Heart right ventricle (tissue), 16 donors: ENCODE measurements at regions not wholly inside any gene's neighbourhood (a gene's known extent, or its start where the extent isn't known, plus 50 kb on each side); places are given as distances from the start of the nearest gene placed in this dataset.

Experiments used
- ATAC-seq, 8 donors: fragments of 200-7000 bp; cut with Tn5 transposase; one replicate each; pipeline ENCODE4 v1.9.1; 2020; ENCODE audit warnings: mild to moderate bottlenecking in 8 of 8, moderate library complexity in 8 of 8, moderate number of reproducible peaks in 1 of 8
- DNase-seq, 2 donors: peaks; one replicate each; pipeline ENCODE4 v3.0.0-alpha.2; 2020
- H3K27ac ChIP-seq, 10 donors: fragments of 200-600 bp; sonication (generic) in 2 of 10; one replicate each; pipeline versions ENCODE4 v1.5.0 to v1.8.0; 2020 to 2022; ENCODE audit warnings: mild to moderate bottlenecking in 3 of 10
- H3K27me3 ChIP-seq, 7 donors: fragments of 200-600 bp; one replicate each; pipeline ENCODE4 v1.8.0; 2021 to 2022; ENCODE audit warnings: mild to moderate bottlenecking in 2 of 7
- H3K36me3 ChIP-seq, 9 donors: fragments of 200-600 bp; sonication (generic) in 1 of 9; one replicate each; pipeline versions ENCODE4 v1.5.0 to v1.8.0; 2020 to 2022; ENCODE audit warnings: mild to moderate bottlenecking in 2 of 9
- H3K4me1 ChIP-seq, 9 donors: fragments of 200-600 bp; sonication (generic) in 1 of 9; one replicate each; pipeline versions ENCODE4 v1.5.0 to v1.8.0; 2020 to 2022; ENCODE audit warnings: mild to moderate bottlenecking in 4 of 9
- H3K4me3 ChIP-seq, 10 donors: fragments of 200-600 bp; sonication (generic) in 2 of 10; one replicate each; pipeline versions ENCODE4 v1.5.0 to v1.8.0; 2020 to 2022; ENCODE audit warnings: mild to moderate bottlenecking in 7 of 10, moderate library complexity in 2 of 10
- H3K9me3 ChIP-seq, 11 donors: fragments of 200-600 bp in 10 of 11; sonication (generic) in 2 of 11; one replicate each; pipeline versions ENCODE4 v1.5.0 to v1.8.0; 2013 to 2022; ENCODE audit warnings: mild to moderate bottlenecking in 2 of 11, control low read depth in 1 of 11, moderate library complexity in 1 of 11
- WGBS, 2 donors: extraction: QIAGEN DNeasy Blood & Tissue Kit; methylation state at CpG; one replicate each; pipeline ENCODE4 v1.1.7; 2013; ENCODE audit warnings: inconsistent platforms in 1 of 2; 5-methylcytosine and 5-hydroxymethylcytosine counted together
- intact Hi-C, 10 donors: fragments of 100-400 bp; cut with DNase I; formaldehyde crosslinking; loops; one replicate each; pipeline versions ENCODE4 v1.11.1 to v1.14.2; 2022
- TF ChIP-seq, protein P1 (sequence below), 9 donors: fragments of 200-600 bp; sonication (generic) in 2 of 9; IDR thresholded peaks; one replicate each; pipeline versions ENCODE4 v1.5.0 to v1.8.0; 2021 to 2022; ENCODE audit warnings: antibody characterized with exemption in 9 of 9, mild to moderate bottlenecking in 5 of 9, moderate library complexity in 1 of 9
- donor health status: Arrhythmogenic right ventricular cardiomyopathy.
- donor health status: ischemic (EF 13 %, LVEDD 7.1; RV severe dilation, severe dysfunction).
- donor health status: healthy with polysubstance abuse.
- donor health status: DM: no; HTN: yes; CAD: no.
- donor health status: DM: no; HTN: no; CAD: no.
- donor health status: ischemic (EF 25% LVEDD 6.9; RV normal size, moderate dysfunction).
- donor health status: ischemic (EF 25% LVEDD 5.7; RV mildly dilated, moderate dysfunction).
- donor health status: healthy.
- donor health status: DM: yes; HTN: yes; CAD: no.
- donor health status: Ischemic cardiomyopathy.
- donor health status: ischemic (EF 35%, LVEDD 5.7; RV mildly dilated, moderate dysfunction).
- donor health status: nonischemic (EF 11% LVEDD 7.7; RV severe dilation, severe dysfunction).
- donor health status: DM: yes; HTN: yes; CAD: no.
- donor health status: PGD.
- donor health status: ischemic (EF 29% LVEDD 5.4; RV normal size, mild dysfunction).
- donor health status: nonischemic (EF 23%, LVEDD 6.1; RV moderate dilation, normal function).

DNA sequence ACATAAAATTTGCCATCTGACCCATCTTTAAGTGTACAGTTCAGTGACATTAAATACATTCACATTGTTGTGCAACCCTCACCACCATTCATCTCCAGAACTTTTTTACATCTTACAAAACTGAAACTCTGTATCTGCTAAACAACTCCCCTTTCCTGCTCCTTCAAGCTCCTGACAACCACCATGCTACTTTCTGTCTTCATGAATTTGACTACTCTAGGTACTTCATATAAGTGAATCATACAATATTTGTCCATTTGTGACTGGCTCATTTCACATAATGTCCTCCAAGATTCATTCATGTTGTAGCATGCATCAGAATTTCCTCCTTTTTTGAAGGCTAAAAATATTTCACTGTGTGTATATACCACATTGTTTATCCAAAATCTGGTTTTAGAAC is 86.9 kb upstream of the SMLR1 start:
- no peak overlapping the region for H3K27ac ChIP-seq
- intact Hi-C loops: no loop called here
- peaks cover 0 to 4% (median 0%) of the 10 kb centered on the region in 7 donors for H3K27me3 ChIP-seq
- TF ChIP-seq, protein P1, sequence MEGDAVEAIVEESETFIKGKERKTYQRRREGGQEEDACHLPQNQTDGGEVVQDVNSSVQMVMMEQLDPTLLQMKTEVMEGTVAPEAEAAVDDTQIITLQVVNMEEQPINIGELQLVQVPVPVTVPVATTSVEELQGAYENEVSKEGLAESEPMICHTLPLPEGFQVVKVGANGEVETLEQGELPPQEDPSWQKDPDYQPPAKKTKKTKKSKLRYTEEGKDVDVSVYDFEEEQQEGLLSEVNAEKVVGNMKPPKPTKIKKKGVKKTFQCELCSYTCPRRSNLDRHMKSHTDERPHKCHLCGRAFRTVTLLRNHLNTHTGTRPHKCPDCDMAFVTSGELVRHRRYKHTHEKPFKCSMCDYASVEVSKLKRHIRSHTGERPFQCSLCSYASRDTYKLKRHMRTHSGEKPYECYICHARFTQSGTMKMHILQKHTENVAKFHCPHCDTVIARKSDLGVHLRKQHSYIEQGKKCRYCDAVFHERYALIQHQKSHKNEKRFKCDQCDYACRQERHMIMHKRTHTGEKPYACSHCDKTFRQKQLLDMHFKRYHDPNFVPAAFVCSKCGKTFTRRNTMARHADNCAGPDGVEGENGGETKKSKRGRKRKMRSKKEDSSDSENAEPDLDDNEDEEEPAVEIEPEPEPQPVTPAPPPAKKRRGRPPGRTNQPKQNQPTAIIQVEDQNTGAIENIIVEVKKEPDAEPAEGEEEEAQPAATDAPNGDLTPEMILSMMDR (IDR thresholded peaks at IDR 0.05): no peak
- DNase-seq: no peak
- H3K36me3 ChIP-seq: no peaks in the 10 kb centered on the region
- H3K4me1 ChIP-seq: no peaks in the 10 kb centered on the region
- no peaks in the 10 kb centered on the region for H3K9me3 ChIP-seq
- ATAC-seq: no peak
- H3K4me3 ChIP-seq: no peak overlapping the region

DNA sequence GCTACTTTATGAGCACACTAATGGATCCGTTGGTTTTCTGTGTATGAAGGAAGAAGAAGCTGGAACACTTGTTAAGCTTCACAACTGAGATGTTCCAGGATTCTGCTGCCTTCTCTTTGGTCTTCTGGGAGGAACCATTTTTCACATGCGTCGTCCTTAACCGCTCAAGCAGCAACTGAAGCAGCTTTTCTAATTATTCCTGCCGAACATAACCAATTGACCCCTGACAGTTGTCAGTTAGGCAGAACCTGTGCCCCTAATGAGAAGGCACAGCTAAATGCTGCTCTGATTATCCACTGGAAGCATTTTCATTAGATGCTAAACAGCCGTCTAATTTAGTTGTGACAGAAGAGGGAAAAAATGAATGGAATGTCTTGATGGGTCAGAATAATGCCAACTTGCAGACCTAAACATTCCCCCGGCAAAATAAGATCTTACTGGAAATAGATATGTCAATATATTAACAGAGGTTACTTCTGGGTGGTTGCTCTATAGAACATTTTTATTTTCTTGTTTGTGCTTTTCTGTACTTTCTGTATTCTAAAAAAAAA is 85.0 kb upstream of the SMLR1 start:
- 72% methylated on average over 7 of the region's 7 CpGs for WGBS, 2 donors
- intact Hi-C loops: no loop called here
- Histone ChIP-seq H3K27me3 (peaks cover 0 to 4% (median 0%) of the 10 kb centered on the region in 7 donors), H3K9me3 (no peaks in the 10 kb centered on the region), H3K36me3 (no peaks in the 10 kb centered on the region), H3K4me3 (no peak overlapping the region), H3K27ac (no peak overlapping the region), H3K4me1 (no peaks in the 10 kb centered on the region)
- no peak for DNase-seq
- TF ChIP-seq, protein P1 (IDR thresholded peaks at IDR 0.05): no peak
- ATAC-seq: no peak

DNA sequence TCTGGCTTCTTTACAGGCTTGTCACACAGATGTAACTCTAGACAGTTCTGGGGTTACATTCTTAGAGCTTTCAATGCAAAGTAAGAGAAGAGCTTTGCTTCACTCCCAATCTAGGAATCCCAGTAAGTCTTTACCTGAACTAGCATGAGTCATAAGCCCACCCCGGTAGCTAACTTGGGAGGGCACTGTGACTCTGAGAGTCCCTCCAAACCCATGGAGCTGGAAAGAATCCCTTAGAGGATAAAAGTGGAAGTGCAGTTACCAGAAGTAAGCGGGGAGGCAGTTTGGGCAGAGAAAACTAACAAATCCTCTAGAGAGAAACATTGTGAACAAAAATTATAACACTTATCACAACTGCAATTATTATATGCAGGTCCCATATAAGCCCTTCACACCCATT is 84.0 kb upstream of the SMLR1 start:
- H3K27me3 ChIP-seq: peaks cover 0 to 4% (median 0%) of the 10 kb centered on the region in 7 donors
- no peak overlapping the region for H3K4me3 ChIP-seq
- no peak for DNase-seq
- no peaks in the 10 kb centered on the region for H3K4me1 ChIP-seq
- H3K27ac ChIP-seq: no peak overlapping the region
- ATAC-seq: no peak
- H3K9me3 ChIP-seq: no peaks in the 10 kb centered on the region
- intact Hi-C loops: no loop called here
- WGBS, 2 donors: 22 to 43% methylated on average over 2 of the region's 2 CpGs
- TF ChIP-seq, protein P1 (IDR thresholded peaks at IDR 0.05): no peak
- no peaks in the 10 kb centered on the region for H3K36me3 ChIP-seq

DNA sequence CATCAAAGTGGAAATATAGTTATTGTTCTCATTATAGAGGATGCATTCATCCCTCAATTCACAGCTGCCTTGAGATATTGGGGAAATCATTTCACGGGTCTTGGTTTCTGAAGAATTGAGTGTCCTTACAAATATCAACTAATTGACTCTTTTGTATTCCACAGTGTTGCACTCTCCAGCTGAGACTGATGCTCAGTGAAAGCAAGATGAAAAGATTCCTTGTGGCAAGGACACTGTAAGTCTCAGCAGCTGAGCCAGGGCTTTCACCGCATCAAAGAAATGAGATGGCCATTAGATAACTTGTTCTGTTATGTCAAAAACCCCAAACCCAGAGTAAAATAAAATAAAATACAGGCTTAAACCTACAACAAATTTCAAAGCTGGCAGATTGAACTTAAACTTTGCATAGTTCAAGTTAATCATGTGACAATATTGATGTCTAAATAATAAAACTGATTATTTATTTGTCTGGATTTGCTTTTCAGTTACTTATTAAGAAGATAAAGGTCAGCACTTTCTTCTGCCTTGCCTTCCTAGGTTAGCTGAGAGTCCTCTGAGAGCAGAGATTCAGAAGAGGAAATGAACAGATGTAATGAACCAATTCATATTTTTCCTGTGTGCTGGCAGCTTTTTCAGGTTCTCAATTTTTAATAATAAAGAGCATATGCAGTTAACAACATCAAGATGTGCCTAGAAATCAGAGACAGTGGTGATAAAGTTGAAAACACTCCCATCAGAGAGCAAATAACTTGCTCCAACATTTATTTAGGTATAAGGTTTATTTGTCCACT is 82.4 kb upstream of the SMLR1 start:
- WGBS, 2 donors: 70 to 84% methylated on average over 2 of the region's 2 CpGs
- intact Hi-C loops: no loop called here
- TF ChIP-seq, protein P1 (IDR thresholded peaks at IDR 0.05): no peak
- DNase-seq (no peak), ATAC-seq (no peak)
- no peaks in the 10 kb centered on the region for H3K4me1 ChIP-seq
- peaks cover 0 to 15% (median 4%) of the 10 kb centered on the region in 11 donors for H3K9me3 ChIP-seq
- no peak overlapping the region for H3K27ac ChIP-seq
- no peaks in the 10 kb centered on the region for H3K36me3 ChIP-seq
- peaks cover 0 to 4% (median 0%) of the 10 kb centered on the region in 7 donors for H3K27me3 ChIP-seq
- no peak overlapping the region for H3K4me3 ChIP-seq
